Fibroblast of mammary gland (primary cell): ENCODE measurements at regions not wholly inside any gene's neighbourhood (a gene's known extent, or its start where the extent isn't known, plus 50 kb on each side); places are given as distances from the start of the nearest gene placed in this dataset.

Source experiments
- DNase-seq: peaks from one replicate; pipeline ENCODE4 v3.0.0-alpha.2; 2010; ENCODE audit warnings: low read depth
- H3K4me3 ChIP-seq: 2 replicates; pipeline ENCODE4 v1.5.1; 2011; ENCODE audit warnings: low read depth, mild to moderate bottlenecking, low read length, moderate library complexity; ENCODE audit not compliant: control insufficient read depth
- CTCF ChIP-seq: conservative IDR thresholded peaks from 2 replicates; pipeline ENCODE4 v1.5.1; 2011; ENCODE audit warnings: low read depth, low read length, inconsistent platforms; ENCODE audit not compliant: control insufficient read depth, insufficient read depth

DNA sequence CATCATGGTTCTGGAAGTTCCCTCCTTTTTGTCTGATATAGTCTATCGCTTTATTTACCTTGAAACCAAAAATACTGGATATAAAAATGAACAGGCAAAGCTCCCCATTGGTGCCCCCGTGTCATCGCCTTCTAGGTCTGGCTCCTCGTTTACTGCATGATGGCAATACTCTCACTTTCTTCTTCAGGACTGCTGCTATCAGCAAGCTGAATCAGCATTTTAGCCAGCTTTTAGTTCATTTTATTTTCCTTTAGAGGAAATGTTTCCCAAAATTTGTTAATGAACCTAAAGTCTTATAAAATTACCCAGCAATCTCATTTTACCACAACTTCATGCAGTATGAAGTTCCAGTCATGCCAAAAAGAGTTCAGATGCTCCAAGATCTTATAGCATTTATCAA, 80.5 kb downstream of the ZIC3 start:
- no peak for DNase-seq
- no peak for TF ChIP-seq CTCF
- no peak overlapping the region for H3K4me3 ChIP-seq

- DNase-seq, result no peak
- H3K4me3 ChIP-seq, result no peak overlapping the region
- TF ChIP-seq CTCF, result no peak
Measured at GRCh38 chrX:137651647-137652046, 85.7 kb downstream of the ZIC3 start.

DNA sequence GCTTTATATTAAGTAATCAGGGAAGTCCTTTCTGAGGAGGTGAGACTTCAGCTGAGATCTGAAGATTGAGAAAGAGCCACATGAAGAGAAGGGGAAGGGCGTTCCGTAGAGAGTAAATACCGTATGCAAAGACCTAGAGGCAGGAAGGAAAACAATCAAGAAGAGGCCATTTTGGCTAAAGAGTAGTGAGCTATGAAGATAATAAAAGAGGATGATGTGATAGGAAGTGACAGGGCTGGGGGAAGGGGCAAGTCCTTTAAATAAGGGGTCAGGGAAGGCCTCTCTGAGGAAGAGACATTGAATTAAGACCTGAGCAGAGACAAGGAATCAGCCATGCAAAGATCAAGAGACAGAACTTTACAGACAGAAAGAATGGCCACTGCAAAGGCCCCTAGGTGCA, 86.2 kb downstream of the ZIC3 start:
- no peak for TF ChIP-seq CTCF
- no peak for DNase-seq
- H3K4me3 ChIP-seq, result no peak overlapping the region

GRCh38 chrX:137654481-137654880, 88.6 kb downstream of the ZIC3 start:
- no peak for TF ChIP-seq CTCF
- no peak for DNase-seq

GRCh38 chrX:137667776-137668175, 101.8 kb downstream of the ZIC3 start:
- no peak for DNase-seq
- H3K4me3 ChIP-seq, result no peak overlapping the region
- TF ChIP-seq CTCF, result no peak

More at GRCh38 chrX:137654481-137654880, 88.6 kb downstream of the ZIC3 start:
- no peak overlapping the region for H3K4me3 ChIP-seq

DNA sequence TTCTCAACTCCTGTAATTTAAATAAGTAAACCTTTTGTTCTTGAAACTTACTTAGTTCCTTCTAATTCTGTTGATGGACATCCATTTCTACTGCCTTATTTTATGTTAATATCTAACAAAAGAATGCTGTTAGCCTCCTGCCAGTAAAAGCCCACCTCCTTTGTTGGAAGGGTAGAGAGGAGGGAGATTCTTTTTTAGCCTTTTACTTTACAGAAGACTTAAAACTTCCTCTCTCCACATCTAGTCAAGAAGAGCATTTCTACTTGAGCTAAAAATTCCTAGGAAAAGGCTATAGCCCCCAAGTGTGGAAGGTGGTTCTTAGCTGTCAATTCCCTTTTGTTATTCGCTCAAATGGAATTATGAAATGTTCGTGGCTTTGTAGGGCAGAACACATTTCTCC, 118.7 kb downstream of the ZIC3 start:
- no peak for DNase-seq
- TF ChIP-seq CTCF, result no peak
- no peak overlapping the region for H3K4me3 ChIP-seq

GRCh38 chrX:137695417-137695816, 129.5 kb downstream of the ZIC3 start:
- no peak overlapping the region for H3K4me3 ChIP-seq
- TF ChIP-seq CTCF, result no peak
- DNase-seq, result no peak
